Heart right ventricle (tissue), 16 donors: ENCODE measurements at regions not wholly inside any gene's neighbourhood (a gene's known extent, or its start where the extent isn't known, plus 50 kb on each side); places are given as distances from the start of the nearest gene placed in this dataset.

Source experiments
- ATAC-seq, 8 donors: fragments of 200-7000 bp; cut with Tn5 transposase; one replicate each; pipeline ENCODE4 v1.9.1; 2020; ENCODE audit warnings: mild to moderate bottlenecking in 8 of 8, moderate library complexity in 8 of 8, moderate number of reproducible peaks in 1 of 8
- DNase-seq, 2 donors: peaks; one replicate each; pipeline ENCODE4 v3.0.0-alpha.2; 2020
- H3K27ac ChIP-seq, 10 donors: fragments of 200-600 bp; sonication (generic) in 2 of 10; one replicate each; pipeline versions ENCODE4 v1.5.0 to v1.8.0; 2020 to 2022; ENCODE audit warnings: mild to moderate bottlenecking in 3 of 10
- H3K27me3 ChIP-seq, 7 donors: fragments of 200-600 bp; one replicate each; pipeline ENCODE4 v1.8.0; 2021 to 2022; ENCODE audit warnings: mild to moderate bottlenecking in 2 of 7
- H3K36me3 ChIP-seq, 9 donors: fragments of 200-600 bp; sonication (generic) in 1 of 9; one replicate each; pipeline versions ENCODE4 v1.5.0 to v1.8.0; 2020 to 2022; ENCODE audit warnings: mild to moderate bottlenecking in 2 of 9
- H3K4me1 ChIP-seq, 9 donors: fragments of 200-600 bp; sonication (generic) in 1 of 9; one replicate each; pipeline versions ENCODE4 v1.5.0 to v1.8.0; 2020 to 2022; ENCODE audit warnings: mild to moderate bottlenecking in 4 of 9
- H3K4me3 ChIP-seq, 10 donors: fragments of 200-600 bp; sonication (generic) in 2 of 10; one replicate each; pipeline versions ENCODE4 v1.5.0 to v1.8.0; 2020 to 2022; ENCODE audit warnings: mild to moderate bottlenecking in 7 of 10, moderate library complexity in 2 of 10
- H3K9me3 ChIP-seq, 11 donors: fragments of 200-600 bp in 10 of 11; sonication (generic) in 2 of 11; one replicate each; pipeline versions ENCODE4 v1.5.0 to v1.8.0; 2013 to 2022; ENCODE audit warnings: mild to moderate bottlenecking in 2 of 11, control low read depth in 1 of 11, moderate library complexity in 1 of 11
- CTCF ChIP-seq, 9 donors: fragments of 200-600 bp; sonication (generic) in 2 of 9; IDR thresholded peaks; one replicate each; pipeline versions ENCODE4 v1.5.0 to v1.8.0; 2021 to 2022; ENCODE audit warnings: antibody characterized with exemption in 9 of 9, mild to moderate bottlenecking in 5 of 9, moderate library complexity in 1 of 9
- WGBS, 2 donors: extraction: QIAGEN DNeasy Blood & Tissue Kit; methylation state at CpG; one replicate each; pipeline ENCODE4 v1.1.7; 2013; ENCODE audit warnings: inconsistent platforms in 1 of 2; 5-methylcytosine and 5-hydroxymethylcytosine counted together
- intact Hi-C, 10 donors: fragments of 100-400 bp; cut with DNase I; formaldehyde crosslinking; loops; one replicate each; pipeline versions ENCODE4 v1.11.1 to v1.14.2; 2022
- donor health status: Arrhythmogenic right ventricular cardiomyopathy.
- donor health status: ischemic (EF 13 %, LVEDD 7.1; RV severe dilation, severe dysfunction).
- donor health status: healthy with polysubstance abuse.
- donor health status: DM: no; HTN: yes; CAD: no.
- donor health status: DM: no; HTN: no; CAD: no.
- donor health status: ischemic (EF 25% LVEDD 6.9; RV normal size, moderate dysfunction).
- donor health status: ischemic (EF 25% LVEDD 5.7; RV mildly dilated, moderate dysfunction).
- donor health status: healthy.
- donor health status: DM: yes; HTN: yes; CAD: no.
- donor health status: Ischemic cardiomyopathy.
- donor health status: ischemic (EF 35%, LVEDD 5.7; RV mildly dilated, moderate dysfunction).
- donor health status: nonischemic (EF 11% LVEDD 7.7; RV severe dilation, severe dysfunction).
- donor health status: DM: yes; HTN: yes; CAD: no.
- donor health status: PGD.
- donor health status: ischemic (EF 29% LVEDD 5.4; RV normal size, mild dysfunction).
- donor health status: nonischemic (EF 23%, LVEDD 6.1; RV moderate dilation, normal function).

GRCh38 chr2:152867397-152867796 is 149.0 kb downstream of the ARL6IP6 start:
- 33 to 92% methylated on average over 3 of the region's 3 CpGs for WGBS, 2 donors
- no peak for ATAC-seq
- H3K9me3 ChIP-seq = peaks cover 0 to 12% (median 0%) of the 10 kb centered on the region in 11 donors
- intact Hi-C loops = loop anchor here in 3 of 10 donors (10.0 kb wide), 1 partner anchor 607 kb away; the partner anchor contains the start of gene RPRM (in 3 of the 3)
- TF ChIP-seq CTCF (IDR thresholded peaks at IDR 0.05) = no peak
- no peak overlapping the region for H3K4me3 ChIP-seq
- H3K27me3 ChIP-seq = no peaks in the 10 kb centered on the region
- H3K4me1 ChIP-seq = no peaks in the 10 kb centered on the region
- no peaks in the 10 kb centered on the region for H3K36me3 ChIP-seq
- no peak for DNase-seq
- H3K27ac ChIP-seq = no peak overlapping the region

- Histone ChIP-seq H3K9me3 (peaks cover 0 to 15% (median 0%) of the 10 kb centered on the region in 11 donors), H3K27ac (no peak overlapping the region), H3K36me3 (no peaks in the 10 kb centered on the region), H3K4me3 (no peak overlapping the region), H3K4me1 (no peaks in the 10 kb centered on the region), H3K27me3 (no peaks in the 10 kb centered on the region)
- ATAC-seq (no peak), DNase-seq (no peak)
- TF ChIP-seq CTCF (IDR thresholded peaks at IDR 0.05) = no peak
- intact Hi-C loops = loop anchor here in 3 of 10 donors (10.0 kb wide), 1 partner anchor 610 kb away; the partner anchor contains the start of gene RPRM (in 3 of the 3)
- WGBS, 2 donors = 49 to 63% methylated on average over 5 of the region's 5 CpGs
Observed at GRCh38 chr2:152864601-152865149, 146.3 kb downstream of the ARL6IP6 start.

- Histone ChIP-seq H3K27me3 (peaks cover 0 to 2% (median 0%) of the 10 kb centered on the region in 7 donors), H3K9me3 (peaks cover 0 to 15% (median 0%) of the 10 kb centered on the region in 11 donors), H3K27ac (no peak overlapping the region), H3K36me3 (no peaks in the 10 kb centered on the region), H3K4me1 (no peaks in the 10 kb centered on the region), H3K4me3 (no peak overlapping the region)
- 67 to 83% methylated on average over 1 of the region's 1 CpG for WGBS, 2 donors
- ATAC-seq (no peak), DNase-seq (no peak)
- intact Hi-C loops = loop anchor here in 3 of 10 donors (10.0 kb wide), 1 partner anchor 611 kb away; the partner anchor contains the start of gene RPRM (in 3 of the 3)
- TF ChIP-seq CTCF (IDR thresholded peaks at IDR 0.05) = no peak
Observed at GRCh38 chr2:152863826-152864225, 145.4 kb downstream of the ARL6IP6 start.

- DNase-seq = peak in 1 of 2 donors; percentile 11
- Histone ChIP-seq H3K4me3 (no peak overlapping the region), H3K27me3 (peaks cover 0 to 6% (median 0%) of the 10 kb centered on the region in 7 donors), H3K36me3 (no peaks in the 10 kb centered on the region), H3K9me3 (peaks cover 0 to 15% (median 0%) of the 10 kb centered on the region in 11 donors), H3K4me1 (no peaks in the 10 kb centered on the region), H3K27ac (no peak overlapping the region)
- peak in 8 of 9 donors; percentile 7 to 71 (median 52) for TF ChIP-seq CTCF (IDR thresholded peaks at IDR 0.05)
- 59% methylated on average over 6 of the region's 6 CpGs for WGBS, 2 donors
- intact Hi-C loops = loop anchor here in 3 of 10 donors (10.0 kb wide), 1 partner anchor 613 kb away; the partner anchor contains the start of gene RPRM (in 3 of the 3)
- ATAC-seq = no peak
Observed at GRCh38 chr2:152861349-152861942, 143.0 kb downstream of the ARL6IP6 start.
